Osteocyte (in vitro differentiated cells): ENCODE measurements at regions not wholly inside any gene's neighbourhood (a gene's known extent, or its start where the extent isn't known, plus 50 kb on each side); places are given as distances from the start of the nearest gene placed in this dataset.

ENCODE experiments used
- DNase-seq: peaks from one replicate; pipeline ENCODE4 v3.0.0; 2021; ENCODE audit warnings: mixed read lengths; ENCODE audit not compliant: unreplicated experiment; ENCODE audit errors: extremely low spot score
- H3K27ac Mint-ChIP-seq: one replicate; pipeline ENCODE4 v1.8.0; 2021; ENCODE audit warnings: mild to moderate bottlenecking, mixed read lengths; ENCODE audit not compliant: unreplicated experiment
- H3K27me3 Mint-ChIP-seq: one replicate; pipeline ENCODE4 v1.8.0; 2021; ENCODE audit warnings: mixed read lengths; ENCODE audit not compliant: unreplicated experiment
- H3K36me3 Mint-ChIP-seq: one replicate; pipeline ENCODE4 v1.8.0; 2021; ENCODE audit warnings: mixed read lengths; ENCODE audit not compliant: unreplicated experiment
- H3K4me1 Mint-ChIP-seq: one replicate; pipeline ENCODE4 v1.8.0; 2021; ENCODE audit warnings: mixed read lengths; ENCODE audit not compliant: unreplicated experiment
- H3K4me3 Mint-ChIP-seq: one replicate; pipeline ENCODE4 v1.8.0; 2021; ENCODE audit warnings: mild to moderate bottlenecking, moderate library complexity, mixed read lengths; ENCODE audit not compliant: unreplicated experiment
- H3K9me3 Mint-ChIP-seq: one replicate; pipeline ENCODE4 v1.8.0; 2021; ENCODE audit warnings: mixed read lengths; ENCODE audit not compliant: unreplicated experiment
- CTCF ChIP-seq: fragments of 200-600 bp; sonication (generic); IDR thresholded peaks from 2 replicates; pipeline ENCODE4 v1.5.0; 2021; ENCODE audit warnings: antibody characterized with exemption, mild to moderate bottlenecking, moderate library complexity

- Mint-ChIP-seq H3K9me3 (peaks cover 6% of the 10 kb centered on the region), H3K4me3 (no peak overlapping the region), H3K27ac (no peak overlapping the region), H3K36me3 (no peaks in the 10 kb centered on the region), H3K27me3 (peaks cover 7% of the 10 kb centered on the region), H3K4me1 (peaks cover 14% of the 10 kb centered on the region)
- DNase-seq = no peak
- no peak for TF ChIP-seq CTCF
Observed at GRCh38 chr22:44634426-44635321, 67.3 kb upstream of the PRR5 start.

- H3K9me3 Mint-ChIP-seq = peaks cover 6% of the 10 kb centered on the region
- H3K27me3 Mint-ChIP-seq = peaks cover 7% of the 10 kb centered on the region
- H3K36me3 Mint-ChIP-seq = no peaks in the 10 kb centered on the region
- no peak overlapping the region for H3K4me3 Mint-ChIP-seq
- H3K27ac Mint-ChIP-seq = no peak overlapping the region
- DNase-seq = no peak
- peaks cover 4% of the 10 kb centered on the region for H3K4me1 Mint-ChIP-seq
- no peak for TF ChIP-seq CTCF
Observed at GRCh38 chr22:44633647-44634046, 68.4 kb upstream of the PRR5 start.

GRCh38 chr22:44632541-44633396 is 69.2 kb upstream of the PRR5 start:
- DNase-seq = no peak
- peaks cover 7% of the 10 kb centered on the region for H3K27me3 Mint-ChIP-seq
- no peaks in the 10 kb centered on the region for H3K36me3 Mint-ChIP-seq
- H3K27ac Mint-ChIP-seq = no peak overlapping the region
- no peak for TF ChIP-seq CTCF
- no peaks in the 10 kb centered on the region for H3K4me1 Mint-ChIP-seq
- no peak overlapping the region for H3K4me3 Mint-ChIP-seq
- peaks cover 6% of the 10 kb centered on the region for H3K9me3 Mint-ChIP-seq

- Mint-ChIP-seq H3K36me3 (no peaks in the 10 kb centered on the region), H3K4me3 (no peak overlapping the region), H3K27ac (no peak overlapping the region), H3K27me3 (peaks cover 10% of the 10 kb centered on the region), H3K4me1 (no peaks in the 10 kb centered on the region), H3K9me3 (peaks cover 6% of the 10 kb centered on the region)
- no peak for DNase-seq
- no peak for TF ChIP-seq CTCF
Observed at GRCh38 chr22:44630826-44631225, 71.2 kb upstream of the PRR5 start.

- no peak for DNase-seq
- Mint-ChIP-seq H3K27me3 (peaks cover 10% of the 10 kb centered on the region), H3K4me1 (no peaks in the 10 kb centered on the region), H3K4me3 (no peak overlapping the region), H3K36me3 (no peaks in the 10 kb centered on the region), H3K27ac (no peak overlapping the region), H3K9me3 (peaks cover 6% of the 10 kb centered on the region)
- no peak for TF ChIP-seq CTCF
Observed at GRCh38 chr22:44628835-44629234, 73.2 kb upstream of the PRR5 start.
